HG03354 (cell line): ENCODE measurements at regions not wholly inside any gene's neighbourhood (a gene's known extent, or its start where the extent isn't known, plus 50 kb on each side); places are given as distances from the start of the nearest gene placed in this dataset.
"Not testable (repeated sequence)": the region's sequence is repeated elsewhere in the genome, so short reads cannot be mapped to it uniquely, and the experiment has no call there.

Experiments used
- ATAC-seq: cut with Tn5 transposase; IDR thresholded peaks from one replicate; pipeline ENCODE4 v1.9.1; 2021; ENCODE audit warnings: mild to moderate bottlenecking; ENCODE audit not compliant: unreplicated experiment, poor library complexity, severe bottlenecking

GRCh38 chr17:70414300-70414699 is 245.0 kb downstream of the KCNJ2 start:
- ATAC-seq = no peak

GRCh38 chr17:70420861-70421445 is 251.6 kb downstream of the KCNJ2 start:
- no peak for ATAC-seq

GRCh38 chr17:70422862-70423261 is 253.5 kb downstream of the KCNJ2 start:
- ATAC-seq = no peak

- ATAC-seq = no peak
Measured at GRCh38 chr17:70423562-70423961, 254.2 kb downstream of the KCNJ2 start.

GRCh38 chr17:70426752-70427151 is 257.4 kb downstream of the KCNJ2 start:
- ATAC-seq = no peak

GRCh38 chr17:70434536-70435490 is 265.5 kb downstream of the KCNJ2 start:
- no peak for ATAC-seq

GRCh38 chr17:70437656-70438055 is 268.3 kb downstream of the KCNJ2 start:
- no peak for ATAC-seq

GRCh38 chr17:70446446-70446845 is 277.1 kb downstream of the KCNJ2 start:
- ATAC-seq = no peak

GRCh38 chr17:70447588-70447987 is 278.3 kb downstream of the KCNJ2 start:
- ATAC-seq = no peak

- ATAC-seq = not testable (repeated sequence)
Measured at GRCh38 chr17:70453075-70453474, 283.7 kb downstream of the KCNJ2 start.

GRCh38 chr17:70454377-70454776 is 285.0 kb downstream of the KCNJ2 start:
- no peak for ATAC-seq

- no peak for ATAC-seq
Measured at GRCh38 chr17:70454908-70455307, 285.6 kb downstream of the KCNJ2 start.

- no peak for ATAC-seq
Measured at GRCh38 chr17:70464995-70465394, 295.7 kb downstream of the KCNJ2 start.

- ATAC-seq = no peak
Measured at GRCh38 chr17:70468661-70469060, 299.3 kb downstream of the KCNJ2 start.

GRCh38 chr17:70473049-70473448 is 303.7 kb downstream of the KCNJ2 start:
- ATAC-seq = no peak

GRCh38 chr17:70476368-70476767 is 307.0 kb downstream of the KCNJ2 start:
- no peak for ATAC-seq

GRCh38 chr17:70478902-70479301 is 309.6 kb downstream of the KCNJ2 start:
- ATAC-seq = no peak

- no peak for ATAC-seq
Measured at GRCh38 chr17:70479779-70480178, 310.4 kb downstream of the KCNJ2 start.

GRCh38 chr17:70483624-70484023 is 314.3 kb downstream of the KCNJ2 start:
- no peak for ATAC-seq

- no peak for ATAC-seq
Measured at GRCh38 chr17:70484050-70484449, 314.7 kb downstream of the KCNJ2 start.

- no peak for ATAC-seq
Measured at GRCh38 chr17:70484496-70484895, 315.2 kb downstream of the KCNJ2 start.
